ENCODE measurements at regions not wholly inside any gene's neighbourhood (a gene's known extent, or its start where the extent isn't known, plus 50 kb on each side); places are given as distances from the start of the nearest gene placed in this dataset.

GRCh38 chr12:17809206-17809605 is 280.8 kb downstream of the RERGL start:
- no peak overlapping the region for H3K4me3 Mint-ChIP-seq
- intact Hi-C loops (cut with micrococcal nuclease), result no loop called here

GRCh38 chr12:17802657-17803641 is 287.0 kb downstream of the RERGL start:
- Mint-ChIP-seq H3K9me3 (peaks cover 0 to 29% (median 17%) of the 10 kb centered on the region in 8 donors), H3K27ac (no peak overlapping the region), H3K4me1 (no peaks in the 10 kb centered on the region), H3K27me3 (no peaks in the 10 kb centered on the region), H3K36me3 (no peaks in the 10 kb centered on the region), H3K4me3 (no peak overlapping the region)
- ChIA-PET CTCF (ENCODE audit: partially characterized antibody) (no interaction called here), POLR2A (ENCODE audit: partially characterized antibody) (no interaction called here)
- no peak for DNase-seq
- Histone ChIP-seq H3K27ac (ENCODE audit: low read depth, low read length) (no peak overlapping the region), H3K27me3 (ENCODE audit: insufficient read depth, low read length) (no peaks in the 10 kb centered on the region), H3K9me3 (ENCODE audit: control insufficient read depth in 1 of 2, low read length in 2 of 2) (no peaks in the 10 kb centered on the region), H3K36me3 (ENCODE audit: insufficient read depth, low read length) (no peaks in the 10 kb centered on the region), H3K4me1 (ENCODE audit: insufficient read depth, low read length) (no peaks in the 10 kb centered on the region), H3K4me3 (ENCODE audit: low read length in 2 of 2) (no peak overlapping the region)
- intact Hi-C loops (cut with micrococcal nuclease), result no loop called here

More at GRCh38 chr12:17809206-17809605, 280.8 kb downstream of the RERGL start:
- H3K36me3 Mint-ChIP-seq, result no peaks in the 10 kb centered on the region
- no peaks in the 10 kb centered on the region for H3K4me1 Mint-ChIP-seq
- no peaks in the 10 kb centered on the region for H3K4me1 ChIP-seq (ENCODE audit: insufficient read depth, low read length)
- H3K9me3 ChIP-seq (ENCODE audit: control insufficient read depth in 1 of 2, low read length in 2 of 2), result peaks cover 0 to 11% of the 10 kb centered on the region in 2 donors
- H3K27ac ChIP-seq (ENCODE audit: low read depth, low read length), result no peak overlapping the region
- POLR2A ChIA-PET (ENCODE audit: partially characterized antibody), result no interaction called here
- no peaks in the 10 kb centered on the region for H3K27me3 Mint-ChIP-seq
- CTCF ChIA-PET (ENCODE audit: partially characterized antibody), result no interaction called here
- no peaks in the 10 kb centered on the region for H3K36me3 ChIP-seq (ENCODE audit: insufficient read depth, low read length)
- H3K27ac Mint-ChIP-seq, result no peak overlapping the region
- peaks cover 3 to 28% (median 13%) of the 10 kb centered on the region in 8 donors for H3K9me3 Mint-ChIP-seq
- DNase-seq, result no peak
- no peaks in the 10 kb centered on the region for H3K27me3 ChIP-seq (ENCODE audit: insufficient read depth, low read length)
- no peak overlapping the region for H3K4me3 ChIP-seq (ENCODE audit: low read length in 2 of 2)

GRCh38 chr12:17793854-17794253 is 296.1 kb downstream of the RERGL start:
- Histone ChIP-seq H3K27ac (ENCODE audit: low read depth, low read length) (no peak overlapping the region), H3K4me1 (ENCODE audit: insufficient read depth, low read length) (no peaks in the 10 kb centered on the region), H3K4me3 (ENCODE audit: low read length in 2 of 2) (no peak overlapping the region), H3K9me3 (ENCODE audit: control insufficient read depth in 1 of 2, low read length in 2 of 2) (no peaks in the 10 kb centered on the region), H3K27me3 (ENCODE audit: insufficient read depth, low read length) (no peaks in the 10 kb centered on the region), H3K36me3 (ENCODE audit: insufficient read depth, low read length) (no peaks in the 10 kb centered on the region)
- Mint-ChIP-seq H3K4me3 (no peak overlapping the region), H3K27ac (no peak overlapping the region), H3K4me1 (no peaks in the 10 kb centered on the region), H3K36me3 (no peaks in the 10 kb centered on the region), H3K9me3 (peaks cover 0 to 12% (median 5%) of the 10 kb centered on the region in 8 donors), H3K27me3 (no peaks in the 10 kb centered on the region)
- DNase-seq, result no peak
- intact Hi-C loops (cut with micrococcal nuclease), result no loop called here
- ChIA-PET POLR2A (ENCODE audit: partially characterized antibody) (no interaction called here), CTCF (ENCODE audit: partially characterized antibody) (no interaction called here)

GRCh38 chr12:17778242-17778641 is 311.8 kb downstream of the RERGL start:
- no peak overlapping the region for H3K4me3 ChIP-seq (ENCODE audit: low read length in 2 of 2)
- H3K27me3 ChIP-seq (ENCODE audit: insufficient read depth, low read length), result no peaks in the 10 kb centered on the region
- ChIA-PET CTCF (ENCODE audit: partially characterized antibody) (no interaction called here), POLR2A (ENCODE audit: partially characterized antibody) (no interaction called here)
- no peak for DNase-seq
- intact Hi-C loops (cut with micrococcal nuclease), result no loop called here
- Mint-ChIP-seq H3K4me3 (no peak overlapping the region), H3K27me3 (no peaks in the 10 kb centered on the region), H3K36me3 (no peaks in the 10 kb centered on the region), H3K27ac (no peak overlapping the region), H3K4me1 (no peaks in the 10 kb centered on the region), H3K9me3 (peaks cover 2 to 22% (median 13%) of the 10 kb centered on the region in 8 donors)
- no peak overlapping the region for H3K27ac ChIP-seq (ENCODE audit: low read depth, low read length)
- H3K9me3 ChIP-seq (ENCODE audit: control insufficient read depth in 1 of 2, low read length in 2 of 2), result no peaks in the 10 kb centered on the region
- no peaks in the 10 kb centered on the region for H3K36me3 ChIP-seq (ENCODE audit: insufficient read depth, low read length)
- H3K4me1 ChIP-seq (ENCODE audit: insufficient read depth, low read length), result no peaks in the 10 kb centered on the region

- H3K27me3 Mint-ChIP-seq, result no peaks in the 10 kb centered on the region
- no peaks in the 10 kb centered on the region for H3K27me3 ChIP-seq (ENCODE audit: insufficient read depth, low read length)
- H3K27ac Mint-ChIP-seq, result no peak overlapping the region
- POLR2A ChIA-PET (ENCODE audit: partially characterized antibody), result no interaction called here
- H3K4me3 ChIP-seq (ENCODE audit: low read length in 2 of 2), result no peak overlapping the region
- CTCF ChIA-PET (ENCODE audit: partially characterized antibody), result no interaction called here
- no peaks in the 10 kb centered on the region for H3K4me1 ChIP-seq (ENCODE audit: insufficient read depth, low read length)
- DNase-seq, result no peak
- no peak overlapping the region for H3K4me3 Mint-ChIP-seq
- no peaks in the 10 kb centered on the region for H3K36me3 Mint-ChIP-seq
- intact Hi-C loops (cut with micrococcal nuclease), result loop anchor here (10.0 kb wide), 1 partner anchor 81 kb away; no protein-coding TSS in a partner anchor
- H3K9me3 ChIP-seq (ENCODE audit: control insufficient read depth in 1 of 2, low read length in 2 of 2), result peaks cover 0 to 7% of the 10 kb centered on the region in 2 donors
- H3K36me3 ChIP-seq (ENCODE audit: insufficient read depth, low read length), result no peaks in the 10 kb centered on the region
- no peaks in the 10 kb centered on the region for H3K4me1 Mint-ChIP-seq
- no peak overlapping the region for H3K27ac ChIP-seq (ENCODE audit: low read depth, low read length)
- peaks cover 2 to 26% (median 15%) of the 10 kb centered on the region in 8 donors for H3K9me3 Mint-ChIP-seq
These were observed 326.6 kb downstream of the RERGL start for GRCh38 chr12:17763366-17763765.

- intact Hi-C loops (cut with micrococcal nuclease), result loop anchor here (10.0 kb wide), 1 partner anchor 85 kb away; no protein-coding TSS in a partner anchor
These were observed 330.0 kb downstream of the RERGL start for GRCh38 chr12:17759982-17760381.

More at GRCh38 chr12:17759982-17760381, 330.0 kb downstream of the RERGL start:
- Mint-ChIP-seq H3K4me3 (no peak overlapping the region), H3K27ac (no peak overlapping the region), H3K36me3 (no peaks in the 10 kb centered on the region), H3K4me1 (no peaks in the 10 kb centered on the region), H3K9me3 (peaks cover 6 to 48% (median 20%) of the 10 kb centered on the region in 8 donors), H3K27me3 (no peaks in the 10 kb centered on the region)
- Histone ChIP-seq H3K9me3 (ENCODE audit: control insufficient read depth in 1 of 2, low read length in 2 of 2) (peaks cover 0 to 7% of the 10 kb centered on the region in 2 donors), H3K4me1 (ENCODE audit: insufficient read depth, low read length) (no peaks in the 10 kb centered on the region), H3K36me3 (ENCODE audit: insufficient read depth, low read length) (no peaks in the 10 kb centered on the region), H3K27ac (ENCODE audit: low read depth, low read length) (no peak overlapping the region), H3K4me3 (ENCODE audit: low read length in 2 of 2) (no peak overlapping the region), H3K27me3 (ENCODE audit: insufficient read depth, low read length) (no peaks in the 10 kb centered on the region)
- ChIA-PET POLR2A (ENCODE audit: partially characterized antibody) (no interaction called here), CTCF (ENCODE audit: partially characterized antibody) (no interaction called here)
- no peak for DNase-seq

Measured in CD4-positive, alpha-beta memory T cell (primary cell).